Right atrium auricular region (tissue), 2 donors: ENCODE measurements at regions not wholly inside any gene's neighbourhood (a gene's known extent, or its start where the extent isn't known, plus 50 kb on each side); places are given as distances from the start of the nearest gene placed in this dataset.

Experiments used
- DNase-seq: peaks from one replicate; pipeline ENCODE4 v3.0.0-alpha.2; 2019; ENCODE audit warnings: low spot score
- H3K27ac ChIP-seq, 2 donors: fragments of 200-600 bp; sonication (generic); 1 replicate in 1 of 2; 2 replicates in 1 of 2; pipeline ENCODE4 v1.5.1; 2016 to 2019
- H3K27me3 ChIP-seq, 2 donors: fragments of 200-600 bp; sonication (generic); one replicate each; pipeline versions ENCODE4 v1.5.1 to v1.6.0; 2017 to 2019
- H3K36me3 ChIP-seq: fragments of 200-600 bp; sonication (generic); one replicate; pipeline ENCODE4 v1.5.1; 2016
- H3K4me1 ChIP-seq, 2 donors: fragments of 200-600 bp; sonication (generic); one replicate each; pipeline versions ENCODE4 v1.5.1 to v1.6.0; 2017 to 2019
- H3K4me3 ChIP-seq, 2 donors: fragments of 200-600 bp; sonication (generic); 1 replicate in 1 of 2; 2 replicates in 1 of 2; pipeline ENCODE4 v1.5.1; 2017 to 2019; ENCODE audit warnings: mild to moderate bottlenecking in 1 of 2, moderate library complexity in 1 of 2
- H3K9me3 ChIP-seq, 2 donors: fragments of 200-600 bp; sonication (generic); one replicate each; pipeline ENCODE4 v1.5.1; 2019
- CTCF ChIP-seq, 2 donors: fragments of 200-600 bp; sonication (generic); IDR thresholded peaks; one replicate each; pipeline ENCODE4 v1.5.1; 2019; ENCODE audit warnings: antibody characterized with exemption in 2 of 2

GRCh38 chr15:70416829-70417228 lies 319.1 kb upstream of the TLE3 start:
- H3K9me3 ChIP-seq, result peaks cover 0 to 4% of the 10 kb centered on the region in 2 donors
- no peak for DNase-seq
- H3K4me1 ChIP-seq, result no peaks in the 10 kb centered on the region
- no peaks in the 10 kb centered on the region for H3K27me3 ChIP-seq
- no peaks in the 10 kb centered on the region for H3K36me3 ChIP-seq
- no peak overlapping the region for H3K4me3 ChIP-seq
- H3K27ac ChIP-seq, result no peak overlapping the region
- no peak for TF ChIP-seq CTCF (IDR thresholded peaks at IDR 0.05)

- no peak overlapping the region for H3K27ac ChIP-seq
- H3K9me3 ChIP-seq, result no peaks in the 10 kb centered on the region
- no peaks in the 10 kb centered on the region for H3K36me3 ChIP-seq
- H3K27me3 ChIP-seq, result no peaks in the 10 kb centered on the region
- no peak for DNase-seq
- H3K4me3 ChIP-seq, result no peak overlapping the region
- no peaks in the 10 kb centered on the region for H3K4me1 ChIP-seq
- no peak for TF ChIP-seq CTCF (IDR thresholded peaks at IDR 0.05)
These were observed 317.7 kb upstream of the TLE3 start for GRCh38 chr15:70415398-70415797.

- no peaks in the 10 kb centered on the region for H3K27me3 ChIP-seq
- TF ChIP-seq CTCF (IDR thresholded peaks at IDR 0.05), result no peak
- DNase-seq, result no peak
- H3K9me3 ChIP-seq, result no peaks in the 10 kb centered on the region
- no peak overlapping the region for H3K27ac ChIP-seq
- no peak overlapping the region for H3K4me3 ChIP-seq
- H3K4me1 ChIP-seq, result no peaks in the 10 kb centered on the region
- no peaks in the 10 kb centered on the region for H3K36me3 ChIP-seq
These were observed 316.9 kb upstream of the TLE3 start for GRCh38 chr15:70414626-70415025.

- Histone ChIP-seq H3K27me3 (no peaks in the 10 kb centered on the region), H3K4me3 (no peak overlapping the region), H3K36me3 (no peaks in the 10 kb centered on the region), H3K4me1 (no peaks in the 10 kb centered on the region), H3K9me3 (peaks cover 0 to 6% of the 10 kb centered on the region in 2 donors), H3K27ac (no peak overlapping the region)
- DNase-seq, result no peak
- no peak for TF ChIP-seq CTCF (IDR thresholded peaks at IDR 0.05)
These were observed 315.1 kb upstream of the TLE3 start for GRCh38 chr15:70412794-70413193.

- no peak overlapping the region for H3K4me3 ChIP-seq
- no peak overlapping the region for H3K27ac ChIP-seq
- DNase-seq, result no peak
- H3K27me3 ChIP-seq, result no peaks in the 10 kb centered on the region
- no peak for TF ChIP-seq CTCF (IDR thresholded peaks at IDR 0.05)
- H3K4me1 ChIP-seq, result no peaks in the 10 kb centered on the region
- peaks cover 0 to 12% of the 10 kb centered on the region in 2 donors for H3K9me3 ChIP-seq
- H3K36me3 ChIP-seq, result no peaks in the 10 kb centered on the region
These were observed 313.6 kb upstream of the TLE3 start for GRCh38 chr15:70411143-70411863.
